GM06990 (cell line): ENCODE measurements at regions not wholly inside any gene's neighbourhood (a gene's known extent, or its start where the extent isn't known, plus 50 kb on each side); places are given as distances from the start of the nearest gene placed in this dataset.

Experiments
- DNase-seq: peaks from one replicate; pipeline ENCODE4 v3.0.0-alpha.2; 2011; ENCODE audit not compliant: insufficient read length; ENCODE audit errors: extremely low read depth
- H3K27me3 ChIP-seq: replicated peaks from 2 replicates; pipeline ENCODE4 v1.6.0; 2011; ENCODE audit warnings: low read length; ENCODE audit not compliant: control insufficient read depth, insufficient read depth
- H3K36me3 ChIP-seq: 2 replicates; pipeline ENCODE4 v1.5.1; 2011; ENCODE audit warnings: low read length; ENCODE audit not compliant: control insufficient read depth, insufficient read depth
- H3K4me3 ChIP-seq: replicated peaks from 2 replicates; pipeline ENCODE4 v1.5.1; 2011; ENCODE audit warnings: low read depth, mild to moderate bottlenecking, control low read depth, low read length
- TF ChIP-seq, protein P1 (sequence below): IDR thresholded peaks from 2 replicates; pipeline ENCODE4 v1.5.1; 2011; ENCODE audit warnings: low read length, control low read depth, mild to moderate bottlenecking, inconsistent platforms; ENCODE audit not compliant: insufficient read depth, poor library complexity, severe bottlenecking

DNA sequence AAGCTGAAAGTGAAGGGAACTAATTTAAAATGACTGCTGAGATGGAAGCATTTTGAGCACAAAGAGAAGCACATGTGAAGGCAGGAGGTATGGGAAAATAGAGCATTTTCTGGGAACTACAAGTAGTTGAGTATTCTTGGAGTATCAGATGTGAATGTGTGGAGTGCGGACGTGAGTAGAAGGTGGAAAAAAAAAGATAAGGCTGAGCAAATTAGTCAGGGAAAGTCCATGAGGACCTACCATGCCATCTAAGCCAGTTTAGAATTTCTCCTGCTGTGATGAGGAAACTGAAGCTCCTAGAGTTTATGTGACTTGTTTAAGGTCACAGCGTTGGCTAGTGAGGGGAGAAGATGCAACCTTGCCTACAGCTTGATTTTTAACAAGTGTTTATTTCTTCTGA lies 578.1 kb upstream of the MIR17HG start:
- no peak for DNase-seq

DNA sequence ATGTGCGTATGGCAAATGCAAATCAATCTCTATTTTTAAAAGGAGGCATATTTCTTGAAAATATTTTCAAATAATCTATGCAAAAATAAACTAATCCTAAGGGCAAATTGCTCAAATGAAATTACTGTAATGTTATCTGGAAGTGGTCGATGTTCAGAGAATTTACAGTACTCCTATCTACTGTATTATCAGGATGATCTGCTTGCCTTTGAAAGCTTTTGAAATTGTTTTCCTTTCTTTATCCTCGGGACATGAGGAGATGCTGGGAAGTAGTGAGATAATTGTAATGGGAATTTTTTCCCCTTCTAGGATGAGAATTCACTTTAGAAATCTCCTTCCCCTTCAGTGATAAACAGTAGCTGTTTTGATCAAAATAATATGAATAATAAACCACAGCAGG lies 577.2 kb upstream of the MIR17HG start:
- Histone ChIP-seq H3K4me3 (no peak overlapping the region), H3K36me3 (no peaks in the 10 kb centered on the region), H3K27me3 (no peaks in the 10 kb centered on the region)
- TF ChIP-seq, protein P1, sequence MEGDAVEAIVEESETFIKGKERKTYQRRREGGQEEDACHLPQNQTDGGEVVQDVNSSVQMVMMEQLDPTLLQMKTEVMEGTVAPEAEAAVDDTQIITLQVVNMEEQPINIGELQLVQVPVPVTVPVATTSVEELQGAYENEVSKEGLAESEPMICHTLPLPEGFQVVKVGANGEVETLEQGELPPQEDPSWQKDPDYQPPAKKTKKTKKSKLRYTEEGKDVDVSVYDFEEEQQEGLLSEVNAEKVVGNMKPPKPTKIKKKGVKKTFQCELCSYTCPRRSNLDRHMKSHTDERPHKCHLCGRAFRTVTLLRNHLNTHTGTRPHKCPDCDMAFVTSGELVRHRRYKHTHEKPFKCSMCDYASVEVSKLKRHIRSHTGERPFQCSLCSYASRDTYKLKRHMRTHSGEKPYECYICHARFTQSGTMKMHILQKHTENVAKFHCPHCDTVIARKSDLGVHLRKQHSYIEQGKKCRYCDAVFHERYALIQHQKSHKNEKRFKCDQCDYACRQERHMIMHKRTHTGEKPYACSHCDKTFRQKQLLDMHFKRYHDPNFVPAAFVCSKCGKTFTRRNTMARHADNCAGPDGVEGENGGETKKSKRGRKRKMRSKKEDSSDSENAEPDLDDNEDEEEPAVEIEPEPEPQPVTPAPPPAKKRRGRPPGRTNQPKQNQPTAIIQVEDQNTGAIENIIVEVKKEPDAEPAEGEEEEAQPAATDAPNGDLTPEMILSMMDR: no peak
- no peak for DNase-seq

More for the DNA sequence above, 578.1 kb upstream of the MIR17HG start:
- no peaks in the 10 kb centered on the region for H3K36me3 ChIP-seq
- TF ChIP-seq, protein P1: no peak
- no peak overlapping the region for H3K4me3 ChIP-seq
- H3K27me3 ChIP-seq: no peaks in the 10 kb centered on the region

DNA sequence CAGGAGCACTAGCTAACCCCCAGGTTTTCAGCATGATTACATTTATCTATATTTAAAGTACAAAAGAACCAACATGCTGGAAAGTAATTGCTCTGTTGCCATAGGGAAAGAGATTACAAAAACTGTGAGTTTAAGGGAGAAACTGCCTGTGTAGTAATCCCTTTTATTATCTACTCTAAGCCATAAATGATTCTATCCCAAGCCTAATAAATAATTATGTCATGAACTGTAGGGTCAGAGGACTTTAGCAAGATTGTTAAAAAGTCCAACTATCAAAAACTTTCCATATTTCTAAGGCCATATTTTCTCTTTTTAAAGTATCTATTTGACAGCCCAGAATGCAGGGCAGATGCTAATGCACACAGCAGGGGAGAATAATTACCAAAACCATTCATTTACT lies 573.8 kb upstream of the MIR17HG start:
- TF ChIP-seq, protein P1: no peak
- no peak for DNase-seq
- no peaks in the 10 kb centered on the region for H3K36me3 ChIP-seq
- no peak overlapping the region for H3K4me3 ChIP-seq
- H3K27me3 ChIP-seq: no peaks in the 10 kb centered on the region

DNA sequence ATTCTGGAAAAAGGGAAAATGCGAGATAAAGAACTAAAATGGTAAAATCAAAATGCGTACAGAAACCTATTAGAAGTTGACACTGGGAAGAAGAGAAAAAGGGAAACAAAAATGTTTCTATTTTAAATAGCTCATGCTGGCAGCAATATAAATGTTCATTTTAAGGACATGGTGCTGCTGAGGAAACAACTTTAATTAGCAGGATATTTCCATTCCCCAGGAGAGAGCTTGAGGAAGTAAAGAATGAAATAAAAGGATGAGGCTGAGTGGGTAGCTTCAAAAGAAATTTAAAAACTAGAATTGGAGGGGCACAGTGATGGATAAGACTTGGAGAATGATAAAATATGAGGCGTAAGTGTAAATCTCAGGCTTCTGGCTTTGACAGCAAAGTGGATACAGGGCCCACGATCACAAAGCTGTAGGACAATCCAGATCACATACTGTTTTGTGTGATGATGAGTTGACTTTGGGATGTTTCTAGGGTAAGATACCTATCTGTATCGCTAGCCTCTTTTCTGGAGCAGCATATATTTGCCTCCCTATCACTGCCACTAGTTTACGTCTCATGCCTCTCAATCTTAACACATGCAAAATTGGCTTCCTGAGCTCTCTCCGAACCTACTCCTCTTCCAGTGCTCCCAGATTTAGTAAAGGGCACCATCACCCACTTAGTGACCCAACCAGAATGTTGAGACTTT lies 571.3 kb upstream of the MIR17HG start:
- H3K4me3 ChIP-seq: no peak overlapping the region
- H3K27me3 ChIP-seq: no peaks in the 10 kb centered on the region
- TF ChIP-seq, protein P1: no peak
- no peaks in the 10 kb centered on the region for H3K36me3 ChIP-seq
- no peak for DNase-seq

DNA sequence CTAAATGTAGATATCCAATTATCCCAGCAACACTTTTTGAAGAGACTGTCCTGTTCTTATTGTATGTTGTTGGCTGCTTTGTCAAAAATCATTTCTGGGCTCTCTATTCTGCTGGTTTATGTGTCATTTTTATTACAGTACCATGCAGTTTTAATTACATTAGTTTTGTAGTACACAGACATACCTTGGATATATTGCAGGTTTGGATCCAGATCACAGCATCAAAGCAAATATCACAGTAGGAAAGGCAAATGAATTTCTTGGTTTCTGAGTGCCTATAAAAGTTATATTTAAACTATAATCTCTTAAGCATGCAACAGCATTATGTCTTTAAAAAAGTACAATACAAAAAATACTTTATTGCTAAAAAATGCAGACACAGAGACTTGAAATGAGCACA lies 564.2 kb upstream of the MIR17HG start:
- no peak for DNase-seq
- TF ChIP-seq, protein P1: no peak
- H3K36me3 ChIP-seq: no peaks in the 10 kb centered on the region

DNA sequence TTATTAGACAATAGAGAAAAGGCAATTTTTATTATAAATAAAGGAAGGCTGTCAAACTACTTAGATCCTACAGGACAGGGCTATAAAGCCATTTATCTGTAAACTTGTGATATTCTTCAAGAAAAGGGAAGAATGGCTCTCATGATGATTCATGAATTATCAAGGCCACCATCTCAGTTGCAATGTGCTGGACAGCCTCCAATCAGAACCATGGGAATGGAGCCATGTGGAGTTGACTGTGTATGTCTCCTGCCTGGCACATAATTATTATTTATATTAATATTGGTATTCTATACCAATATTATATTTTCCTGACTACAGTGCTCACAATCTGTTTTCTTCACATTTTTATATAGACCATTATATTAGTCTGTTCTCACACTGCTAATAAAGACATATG lies 560.5 kb upstream of the MIR17HG start:
- H3K36me3 ChIP-seq: no peaks in the 10 kb centered on the region
- H3K27me3 ChIP-seq: no peaks in the 10 kb centered on the region
- no peak for DNase-seq
- no peak overlapping the region for H3K4me3 ChIP-seq
- TF ChIP-seq, protein P1: no peak

More for the DNA sequence above, 564.2 kb upstream of the MIR17HG start:
- no peak overlapping the region for H3K4me3 ChIP-seq
- no peaks in the 10 kb centered on the region for H3K27me3 ChIP-seq
